HS-27A (cell line): ENCODE measurements at regions not wholly inside any gene's neighbourhood (a gene's known extent, or its start where the extent isn't known, plus 50 kb on each side); places are given as distances from the start of the nearest gene placed in this dataset.
"Not testable (repeated sequence)": the region's sequence is repeated elsewhere in the genome, so short reads cannot be mapped to it uniquely, and the experiment has no call there.

ENCODE experiments used
- DNase-seq: peaks from one replicate; pipeline ENCODE4 v3.0.0-alpha.2; 2012; ENCODE audit warnings: low read depth, missing footprints

DNA sequence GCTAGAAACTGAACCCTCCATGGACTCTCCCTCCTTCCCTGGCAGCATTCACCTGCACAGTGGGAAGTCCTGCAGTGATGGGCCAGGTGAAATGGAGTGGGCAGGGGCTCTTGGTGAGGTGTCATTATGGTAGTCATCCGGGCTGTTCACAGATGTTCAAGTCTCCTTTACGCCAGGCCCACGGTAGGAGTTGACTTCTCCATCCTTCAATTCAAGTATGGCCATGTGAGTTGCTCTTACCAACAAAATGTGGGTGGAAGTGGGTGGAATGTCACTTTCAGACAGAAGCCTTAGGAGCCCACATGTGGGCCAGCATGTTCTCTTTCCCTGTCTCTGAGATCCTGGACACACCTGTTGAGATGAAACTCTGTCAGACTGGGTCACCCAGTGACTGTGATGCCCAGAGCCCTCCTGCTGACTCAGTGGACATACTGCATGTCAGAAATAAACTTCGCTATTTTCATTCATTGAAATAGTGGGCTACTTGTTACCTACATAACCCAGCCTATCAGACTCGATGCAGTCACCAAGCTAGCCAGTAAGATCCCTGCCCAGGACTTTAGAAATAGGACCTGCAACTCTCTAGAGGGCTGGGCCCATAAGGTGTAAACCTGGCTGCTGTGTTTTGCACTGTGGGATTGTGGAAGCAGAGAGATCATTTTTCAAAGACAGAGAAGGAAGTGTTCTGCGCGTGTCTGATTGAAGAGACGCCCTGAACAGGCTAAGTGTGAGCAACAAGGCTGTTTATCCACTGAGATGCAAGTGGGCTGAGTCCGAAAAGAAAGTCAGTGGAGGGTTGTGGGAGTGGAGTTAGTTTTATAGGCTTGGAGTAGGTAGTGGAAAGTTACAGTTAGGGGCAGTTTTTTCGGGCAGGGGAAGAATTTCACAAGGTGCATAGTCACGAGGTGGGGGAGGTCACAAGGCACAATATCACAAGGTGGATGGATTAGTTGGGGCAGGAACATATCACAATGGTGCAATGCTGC is 174.4 kb downstream of the TRIM43 start:
- DNase-seq = not testable (repeated sequence)

DNA sequence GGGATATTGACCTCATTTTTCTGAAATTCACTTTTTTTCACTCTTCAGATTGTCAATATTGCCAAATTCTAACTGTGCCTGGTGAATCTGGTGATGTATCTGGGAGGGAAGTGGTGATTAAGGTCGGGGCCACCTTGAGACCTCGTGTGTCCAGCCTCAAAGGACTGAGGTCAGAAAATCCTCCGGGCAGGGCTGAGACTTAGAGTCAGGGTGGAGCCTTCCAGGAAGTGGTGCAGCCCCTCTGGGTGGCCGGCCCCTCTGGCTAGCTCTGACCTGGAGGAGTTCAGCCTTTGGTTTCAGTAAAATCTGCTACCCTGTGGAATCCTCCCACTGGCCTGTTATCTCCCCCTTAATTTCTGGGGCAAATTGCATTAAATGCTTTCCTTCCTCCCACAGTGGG is 175.7 kb downstream of the TRIM43 start:
- DNase-seq = not testable (repeated sequence)

DNA sequence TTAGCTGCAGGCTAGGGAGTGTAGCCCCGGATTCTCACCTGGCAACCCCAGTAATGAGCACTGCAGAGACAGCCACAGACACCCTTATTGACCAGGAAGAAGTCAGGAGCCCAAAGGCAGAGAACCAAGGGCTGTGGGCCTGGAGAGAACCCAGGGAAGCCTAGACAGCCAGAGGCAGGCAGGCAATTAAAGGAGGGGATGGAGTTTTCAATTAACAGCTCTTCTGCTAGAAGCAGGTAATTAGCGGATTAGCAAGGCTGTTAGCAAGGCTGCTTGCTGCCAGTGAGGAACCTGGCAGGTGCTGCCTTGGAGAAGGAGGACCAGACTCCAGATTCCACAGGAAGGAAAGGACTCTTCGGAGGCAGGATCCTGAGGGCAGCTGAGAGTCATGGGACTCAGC is 176.1 kb downstream of the TRIM43 start:
- not testable (repeated sequence) for DNase-seq

DNA sequence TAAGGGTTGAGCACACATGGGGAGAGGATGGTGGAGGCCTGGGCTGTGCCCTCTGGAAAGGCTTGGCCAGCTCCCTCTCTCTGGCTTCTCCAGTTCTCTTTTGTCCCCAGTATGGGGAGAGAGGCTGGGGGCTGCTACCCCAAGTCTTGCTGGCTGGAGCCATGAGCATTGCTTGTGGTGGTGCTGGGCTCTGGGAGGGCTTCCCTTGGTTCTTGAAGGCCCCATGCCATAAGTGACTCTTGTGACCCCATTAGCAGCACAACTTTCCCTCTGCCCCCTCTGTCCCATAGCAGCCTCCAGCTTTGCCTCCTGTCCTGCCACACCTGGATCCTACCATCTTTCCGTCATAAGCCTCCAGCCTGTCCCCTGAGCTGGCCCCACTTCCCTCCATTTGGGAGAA is 177.5 kb downstream of the TRIM43 start:
- not testable (repeated sequence) for DNase-seq

DNA sequence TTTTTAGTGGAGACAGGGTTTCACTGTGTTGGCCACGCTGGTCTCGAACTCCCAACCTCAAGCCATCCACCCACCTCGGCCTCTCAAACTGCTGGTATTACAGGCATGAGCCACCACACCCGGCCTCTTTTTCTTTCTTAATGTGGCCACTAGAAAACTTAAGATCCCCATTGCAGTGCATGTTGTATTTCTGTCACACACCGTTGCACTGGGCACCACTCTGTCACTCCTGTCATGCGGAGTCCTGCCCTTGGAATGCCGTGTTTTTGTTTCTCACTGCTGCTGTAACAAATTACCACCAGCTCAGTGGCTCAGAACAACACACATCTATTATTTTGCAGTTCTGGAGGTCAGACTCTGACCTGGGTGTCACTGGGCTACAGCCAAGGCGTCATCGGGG is 178.9 kb downstream of the TRIM43 start:
- not testable (repeated sequence) for DNase-seq

DNA sequence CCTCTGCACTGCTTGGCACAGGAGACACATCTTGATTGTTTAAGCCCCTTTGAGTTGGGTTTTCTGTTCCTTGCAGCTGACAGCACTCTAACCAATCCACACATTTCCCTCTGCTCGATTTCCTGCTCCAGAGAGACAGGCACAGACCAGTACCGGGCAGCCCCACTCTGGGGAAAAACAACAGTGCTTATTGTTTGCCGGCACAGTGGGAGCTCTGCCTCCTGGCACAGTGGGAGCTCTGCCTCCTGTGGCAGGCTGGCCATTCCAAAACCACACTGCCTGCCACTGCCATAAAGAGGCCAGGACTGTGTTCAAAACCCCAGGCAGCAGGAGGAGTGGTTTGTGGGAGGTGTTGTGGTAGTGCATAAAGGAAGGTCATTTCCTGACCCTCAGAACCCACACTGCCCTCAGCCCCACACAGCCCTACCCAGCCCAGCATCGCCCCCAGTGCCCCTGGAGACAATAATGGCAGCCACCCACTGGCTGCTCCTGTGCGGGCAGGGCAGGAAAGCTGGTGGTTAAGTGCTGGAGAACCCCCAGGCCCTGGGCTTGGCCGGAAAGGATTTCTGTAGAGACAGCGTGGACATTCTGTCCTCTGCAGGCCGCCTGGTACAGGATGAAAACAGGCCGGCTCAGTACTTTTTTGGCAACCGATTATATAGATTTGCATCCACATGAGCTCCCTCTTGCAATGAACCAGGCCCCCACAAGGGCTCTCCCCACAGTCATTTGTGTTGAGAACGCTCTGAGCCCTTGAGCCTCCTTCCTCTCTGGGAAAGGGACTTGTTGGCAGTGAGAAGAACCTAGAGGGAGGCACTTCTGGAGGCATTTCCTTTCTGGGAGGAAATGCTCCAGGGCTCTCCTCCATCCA is 182.8 kb downstream of the TRIM43 start:
- not testable (repeated sequence) for DNase-seq

DNA sequence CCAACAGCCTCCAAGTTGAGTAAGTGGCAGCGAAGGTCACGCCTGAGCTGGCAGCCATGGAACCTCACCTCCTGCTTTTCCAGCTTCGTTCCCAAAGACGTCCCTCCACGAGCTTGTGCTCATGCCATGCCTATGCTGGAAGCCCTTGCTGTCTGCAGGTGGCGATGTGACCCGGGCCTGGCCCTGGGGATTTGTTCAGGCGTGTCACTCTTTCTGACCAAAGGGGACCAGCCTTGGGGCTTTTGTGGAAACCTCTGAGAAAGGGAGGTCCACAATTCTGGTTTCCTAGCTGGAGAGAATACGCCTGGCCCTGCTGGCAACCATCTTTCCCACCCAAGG is 183.4 kb downstream of the TRIM43 start:
- DNase-seq = not testable (repeated sequence)
